ENCODE measurements at regions not wholly inside any gene's neighbourhood (a gene's known extent, or its start where the extent isn't known, plus 50 kb on each side); places are given as distances from the start of the nearest gene placed in this dataset.

DNA sequence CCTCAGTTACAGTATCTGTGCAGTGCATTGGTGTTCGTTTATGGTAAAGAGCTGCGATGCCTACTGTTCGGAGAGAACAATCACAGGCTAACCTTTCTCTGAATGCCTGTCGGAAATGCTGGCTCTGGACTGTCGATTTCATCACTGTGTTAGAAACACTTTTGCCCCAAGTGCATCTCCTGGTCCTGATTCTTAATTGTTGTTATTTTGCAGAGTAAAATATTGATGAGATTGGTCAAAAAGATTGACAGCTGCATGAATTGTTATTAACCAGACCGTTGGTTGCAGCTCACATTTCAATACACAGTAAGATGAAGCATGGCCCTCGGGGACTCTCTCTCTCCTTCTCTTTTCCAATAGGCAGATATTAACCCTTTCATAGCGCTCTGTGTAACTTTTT, 557.4 kb upstream of the ADARB2 start:
- Histone ChIP-seq H3K9me3 (ENCODE audit: severe bottlenecking) (no peaks in the 10 kb centered on the region), H3K4me1 (ENCODE audit: insufficient read depth, poor library complexity, severe bottlenecking) (no peaks in the 10 kb centered on the region), H3K27me3 (ENCODE audit: insufficient read depth, poor library complexity, severe bottlenecking) (no peaks in the 10 kb centered on the region), H3K4me3 (ENCODE audit: severe bottlenecking) (no peak overlapping the region), H3K36me3 (ENCODE audit: low read depth) (no peaks in the 10 kb centered on the region), H3K27ac (ENCODE audit: poor library complexity, severe bottlenecking) (no peak overlapping the region)
- no peak for DNase-seq (ENCODE audit: low spot score)
- no peak for ATAC-seq (ENCODE audit: low read depth)
- no peak for TF ChIP-seq CTCF (IDR thresholded peaks at IDR 0.05; ENCODE audit: poor library complexity, severe bottlenecking)

GRCh38 chr10:2284071-2284470, 546.7 kb upstream of the ADARB2 start:
- DNase-seq (ENCODE audit: low spot score) (no peak), ATAC-seq (ENCODE audit: low read depth) (peak; percentile 19; the same call in 1 of the 3 replicates)
- Histone ChIP-seq H3K36me3 (ENCODE audit: low read depth) (no peaks in the 10 kb centered on the region), H3K4me3 (ENCODE audit: severe bottlenecking) (no peak overlapping the region), H3K27ac (ENCODE audit: poor library complexity, severe bottlenecking) (no peak overlapping the region), H3K9me3 (ENCODE audit: severe bottlenecking) (no peaks in the 10 kb centered on the region), H3K4me1 (ENCODE audit: insufficient read depth, poor library complexity, severe bottlenecking) (no peaks in the 10 kb centered on the region), H3K27me3 (ENCODE audit: insufficient read depth, poor library complexity, severe bottlenecking) (no peaks in the 10 kb centered on the region)
- no peak for TF ChIP-seq CTCF (IDR thresholded peaks at IDR 0.05; ENCODE audit: poor library complexity, severe bottlenecking)

GRCh38 chr10:2282202-2282601, 544.9 kb upstream of the ADARB2 start:
- H3K27me3 ChIP-seq (ENCODE audit: insufficient read depth, poor library complexity, severe bottlenecking), result no peaks in the 10 kb centered on the region
- no peak overlapping the region for H3K27ac ChIP-seq (ENCODE audit: poor library complexity, severe bottlenecking)
- DNase-seq (ENCODE audit: low spot score) (no peak), ATAC-seq (ENCODE audit: low read depth) (no peak)
- H3K9me3 ChIP-seq (ENCODE audit: severe bottlenecking), result no peaks in the 10 kb centered on the region
- no peak overlapping the region for H3K4me3 ChIP-seq (ENCODE audit: severe bottlenecking)
- TF ChIP-seq CTCF (IDR thresholded peaks at IDR 0.05; ENCODE audit: poor library complexity, severe bottlenecking), result no peak
- no peaks in the 10 kb centered on the region for H3K36me3 ChIP-seq (ENCODE audit: low read depth)
- H3K4me1 ChIP-seq (ENCODE audit: insufficient read depth, poor library complexity, severe bottlenecking), result no peaks in the 10 kb centered on the region

DNA sequence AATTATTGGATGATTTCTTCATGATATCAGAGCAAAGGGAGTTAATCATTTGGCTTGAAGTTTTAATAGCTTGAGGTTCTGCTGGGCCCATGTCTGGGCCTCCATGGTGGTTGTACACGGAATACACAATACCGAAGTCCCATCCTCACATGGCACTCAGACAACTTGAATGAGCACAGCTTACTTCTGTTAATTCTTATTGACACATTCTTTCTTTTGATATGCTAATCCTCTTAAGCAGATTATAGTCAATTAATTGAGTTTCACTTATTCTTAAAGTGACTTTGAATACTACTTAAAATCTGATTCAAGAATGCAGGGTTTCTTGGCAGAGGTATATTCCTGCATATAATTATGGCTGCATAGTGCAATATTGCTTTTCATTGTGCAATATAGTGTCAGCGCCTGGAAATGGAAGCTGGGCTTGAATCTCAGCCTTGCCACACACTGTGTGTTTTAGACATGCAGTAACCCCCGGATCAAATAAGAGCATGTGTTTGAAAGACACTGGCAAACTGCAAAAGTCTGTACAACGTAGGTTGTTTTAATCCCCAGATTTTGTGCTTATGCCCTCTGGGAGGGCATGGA, 543.5 kb upstream of the ADARB2 start:
- no peak for TF ChIP-seq CTCF (IDR thresholded peaks at IDR 0.05; ENCODE audit: poor library complexity, severe bottlenecking)
- ATAC-seq (ENCODE audit: low read depth) (no peak), DNase-seq (ENCODE audit: low spot score) (no peak)
- Histone ChIP-seq H3K27ac (ENCODE audit: poor library complexity, severe bottlenecking) (no peak overlapping the region), H3K4me1 (ENCODE audit: insufficient read depth, poor library complexity, severe bottlenecking) (no peaks in the 10 kb centered on the region), H3K4me3 (ENCODE audit: severe bottlenecking) (no peak overlapping the region), H3K27me3 (ENCODE audit: insufficient read depth, poor library complexity, severe bottlenecking) (no peaks in the 10 kb centered on the region), H3K36me3 (ENCODE audit: low read depth) (no peaks in the 10 kb centered on the region), H3K9me3 (ENCODE audit: severe bottlenecking) (no peaks in the 10 kb centered on the region)

GRCh38 chr10:2279711-2280110, 542.4 kb upstream of the ADARB2 start:
- no peaks in the 10 kb centered on the region for H3K9me3 ChIP-seq (ENCODE audit: severe bottlenecking)
- H3K4me3 ChIP-seq (ENCODE audit: severe bottlenecking), result no peak overlapping the region
- no peaks in the 10 kb centered on the region for H3K4me1 ChIP-seq (ENCODE audit: insufficient read depth, poor library complexity, severe bottlenecking)
- H3K27ac ChIP-seq (ENCODE audit: poor library complexity, severe bottlenecking), result no peak overlapping the region
- no peaks in the 10 kb centered on the region for H3K36me3 ChIP-seq (ENCODE audit: low read depth)
- no peak for TF ChIP-seq CTCF (IDR thresholded peaks at IDR 0.05; ENCODE audit: poor library complexity, severe bottlenecking)
- ATAC-seq (ENCODE audit: low read depth), result no peak
- no peak for DNase-seq (ENCODE audit: low spot score)
- H3K27me3 ChIP-seq (ENCODE audit: insufficient read depth, poor library complexity, severe bottlenecking), result no peaks in the 10 kb centered on the region

All from RWPE2 (cell line).